ENCODE measurements at regions not wholly inside any gene's neighbourhood (a gene's known extent, or its start where the extent isn't known, plus 50 kb on each side); places are given as distances from the start of the nearest gene placed in this dataset.

- no peak for TF ChIP-seq EP300 (IDR thresholded peaks at IDR 0.05)
- TF ChIP-seq, protein P1, sequence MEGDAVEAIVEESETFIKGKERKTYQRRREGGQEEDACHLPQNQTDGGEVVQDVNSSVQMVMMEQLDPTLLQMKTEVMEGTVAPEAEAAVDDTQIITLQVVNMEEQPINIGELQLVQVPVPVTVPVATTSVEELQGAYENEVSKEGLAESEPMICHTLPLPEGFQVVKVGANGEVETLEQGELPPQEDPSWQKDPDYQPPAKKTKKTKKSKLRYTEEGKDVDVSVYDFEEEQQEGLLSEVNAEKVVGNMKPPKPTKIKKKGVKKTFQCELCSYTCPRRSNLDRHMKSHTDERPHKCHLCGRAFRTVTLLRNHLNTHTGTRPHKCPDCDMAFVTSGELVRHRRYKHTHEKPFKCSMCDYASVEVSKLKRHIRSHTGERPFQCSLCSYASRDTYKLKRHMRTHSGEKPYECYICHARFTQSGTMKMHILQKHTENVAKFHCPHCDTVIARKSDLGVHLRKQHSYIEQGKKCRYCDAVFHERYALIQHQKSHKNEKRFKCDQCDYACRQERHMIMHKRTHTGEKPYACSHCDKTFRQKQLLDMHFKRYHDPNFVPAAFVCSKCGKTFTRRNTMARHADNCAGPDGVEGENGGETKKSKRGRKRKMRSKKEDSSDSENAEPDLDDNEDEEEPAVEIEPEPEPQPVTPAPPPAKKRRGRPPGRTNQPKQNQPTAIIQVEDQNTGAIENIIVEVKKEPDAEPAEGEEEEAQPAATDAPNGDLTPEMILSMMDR (IDR thresholded peaks at IDR 0.05), result no peak
These were observed 156.9 kb downstream of the NKX6-1 start for GRCh38 chr4:84342161-84342560.

Measured in tibial nerve (tissue), 4 donors.